Hematopoietic multipotent progenitor cell treated with erythropoietin and hydrocortisone succinate and interleukin-3 and kit ligand, for 15 days (in vitro differentiated cells): ENCODE measurements at regions not wholly inside any gene's neighbourhood (a gene's known extent, or its start where the extent isn't known, plus 50 kb on each side); places are given as distances from the start of the nearest gene placed in this dataset.
"Not testable (repeated sequence)": the region's sequence is repeated elsewhere in the genome, so short reads cannot be mapped to it uniquely, and the experiment has no call there.

Experiments used
- DNase-seq: peaks from one replicate; pipeline ENCODE4 v3.0.0-alpha.2; 2015; ENCODE audit warnings: low spot score

DNA sequence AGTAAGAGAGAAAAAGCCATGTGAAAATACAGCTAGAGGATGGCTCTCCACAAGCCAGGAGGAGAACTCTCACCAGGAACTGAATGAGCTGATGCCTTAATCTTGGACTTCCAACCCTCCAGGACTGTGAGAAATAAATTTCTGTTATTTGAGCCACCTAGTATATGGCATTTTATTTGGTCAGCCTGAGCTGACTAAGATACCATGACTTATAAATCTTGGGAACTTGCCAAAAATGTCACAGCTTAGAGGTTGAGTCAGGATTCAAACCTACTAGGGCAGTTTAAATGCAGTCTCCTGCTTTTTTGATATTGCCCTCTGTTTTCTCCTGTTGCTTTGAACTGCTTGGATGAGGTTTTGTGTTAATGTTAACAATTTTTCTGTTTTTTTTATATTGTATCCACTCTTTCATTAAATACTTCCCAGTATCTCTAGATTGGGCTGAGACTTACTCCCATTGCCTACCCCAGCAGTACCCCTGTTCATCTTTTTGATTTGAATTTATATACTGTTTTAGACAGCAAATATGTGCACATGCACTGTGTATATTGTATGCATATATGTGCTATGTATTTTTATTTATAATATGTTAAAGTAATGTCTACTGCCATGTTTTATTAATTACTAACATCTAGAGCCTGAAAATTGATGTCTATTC is 1223.2 kb downstream of the OTOL1 start:
- DNase-seq = no peak

DNA sequence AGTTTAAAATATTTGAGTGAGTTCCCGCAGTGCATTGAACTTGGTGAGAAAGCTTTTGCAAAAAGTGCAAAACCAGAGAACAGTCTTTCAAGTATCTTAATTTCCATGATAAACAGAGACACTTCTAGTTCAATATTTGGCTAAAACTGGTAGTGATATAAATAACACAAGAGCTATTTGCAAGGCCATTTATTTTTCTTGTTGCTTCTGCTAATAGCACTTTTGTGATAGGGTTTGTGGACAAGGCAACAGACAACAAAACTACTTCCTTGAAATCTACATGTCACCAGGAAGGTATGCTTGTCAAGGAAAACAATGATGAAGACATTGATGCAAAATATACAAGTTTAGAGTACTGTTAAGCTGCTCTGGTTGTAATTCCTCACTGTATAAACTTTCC is 1225.1 kb downstream of the OTOL1 start:
- no peak for DNase-seq

GRCh38 chr3:162722337-162722736 is 1225.7 kb downstream of the OTOL1 start:
- DNase-seq = no peak

DNA sequence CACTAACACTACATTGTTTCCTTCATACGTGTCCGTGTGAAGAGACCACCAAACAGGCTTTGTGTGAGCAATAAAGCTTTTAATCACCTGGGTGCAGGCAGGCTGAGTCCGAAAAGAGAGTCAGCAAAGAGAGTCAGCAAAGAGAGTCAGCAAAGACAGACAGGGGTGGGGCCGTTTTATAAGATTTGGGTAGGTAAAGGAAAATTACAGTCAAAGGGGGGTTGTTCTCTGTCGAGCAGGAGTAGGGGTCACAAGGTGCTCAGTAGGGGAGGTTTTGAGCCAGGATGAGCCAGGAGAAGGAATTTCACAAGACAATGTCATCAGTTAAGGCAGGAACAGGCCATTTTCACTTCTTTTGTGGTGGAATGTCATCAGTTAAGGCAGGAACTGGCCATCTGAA is 1226.2 kb downstream of the OTOL1 start:
- not testable (repeated sequence) for DNase-seq

GRCh38 chr3:162729686-162730085 is 1233.1 kb downstream of the OTOL1 start:
- no peak for DNase-seq

DNA sequence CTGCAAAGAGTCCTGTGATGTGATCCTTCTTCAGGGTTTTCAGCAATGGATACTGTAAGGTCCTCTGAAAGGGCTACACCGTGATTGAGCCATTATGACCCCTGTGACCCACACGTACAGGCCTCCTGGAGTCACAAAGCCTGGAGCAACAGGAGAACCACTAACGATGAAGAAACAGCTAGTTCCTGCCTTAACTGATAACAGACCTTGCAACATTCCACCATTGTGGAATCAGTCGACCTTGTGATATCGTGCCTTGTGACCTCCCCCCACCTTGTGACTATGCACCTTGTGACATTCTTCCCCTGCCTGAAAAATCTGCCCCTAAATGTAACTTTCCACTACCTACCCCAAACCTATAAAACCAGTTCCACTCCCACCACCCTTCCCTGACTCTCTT is 1235.4 kb downstream of the OTOL1 start:
- DNase-seq = not testable (repeated sequence)

DNA sequence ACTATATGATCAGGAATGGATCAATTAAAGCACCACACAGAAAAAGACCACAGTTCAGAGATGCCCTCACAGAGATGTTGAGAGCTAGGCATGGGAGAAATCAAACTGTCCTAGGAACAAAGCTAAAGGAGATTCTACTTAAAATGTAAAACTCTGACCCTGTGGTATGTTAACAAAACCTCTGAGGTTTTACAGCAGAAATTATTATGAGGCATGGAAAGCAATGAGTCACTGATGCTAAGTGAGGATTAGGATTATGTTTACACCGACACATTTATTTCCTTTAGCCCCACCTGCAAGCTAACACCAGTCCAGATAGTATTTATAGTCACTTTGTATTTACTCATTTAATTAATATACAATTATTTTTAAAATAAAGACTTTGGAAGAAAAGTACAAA is 1242.2 kb downstream of the OTOL1 start:
- DNase-seq = no peak

- no peak for DNase-seq
These were observed 1244.5 kb downstream of the OTOL1 start for GRCh38 chr3:162740941-162741596.

DNA sequence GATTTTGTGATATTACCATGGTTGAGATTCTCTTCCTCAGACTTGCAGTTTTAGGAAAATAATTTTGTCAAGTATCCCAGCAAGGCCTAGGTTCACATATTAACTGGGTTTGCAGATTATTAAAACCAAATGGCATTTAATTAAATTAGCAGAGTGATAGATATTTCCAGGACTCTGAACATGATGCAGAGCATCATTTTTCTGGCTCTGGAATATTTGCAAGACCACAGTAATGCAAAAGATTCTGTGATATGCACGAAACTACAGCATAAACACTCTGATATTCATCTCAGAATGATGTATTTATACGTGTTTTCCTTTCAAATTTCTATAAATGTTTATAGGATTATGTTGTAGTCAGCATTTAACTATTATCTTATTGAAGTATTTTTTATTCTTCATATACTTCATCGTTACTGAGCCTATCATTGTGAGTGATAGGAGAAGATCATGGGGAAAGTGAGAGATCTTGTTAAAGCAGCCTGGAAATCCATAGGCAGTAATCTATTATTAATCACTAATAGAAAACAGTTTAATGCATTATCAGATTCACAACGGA is 1245.6 kb downstream of the OTOL1 start:
- DNase-seq = no peak

DNA sequence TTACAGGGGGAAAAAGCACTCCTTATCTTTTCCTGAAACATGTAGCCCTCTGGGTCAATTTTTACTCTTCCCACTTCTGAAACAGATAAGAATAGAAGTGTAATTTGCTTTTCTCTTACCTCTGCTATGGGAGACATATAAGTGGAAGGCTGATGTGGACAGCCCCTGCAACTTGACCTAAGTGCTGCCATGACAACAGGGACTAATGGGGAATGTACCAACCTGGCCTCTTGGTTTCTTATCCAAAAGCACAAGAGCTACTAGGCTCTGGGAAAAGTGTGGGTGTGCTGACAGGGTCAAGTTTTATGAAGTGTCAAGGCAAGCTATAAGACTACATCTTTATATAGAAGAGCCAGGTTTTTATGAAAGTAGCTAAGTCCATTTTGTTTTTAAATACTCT is 1246.5 kb downstream of the OTOL1 start:
- no peak for DNase-seq

- DNase-seq = no peak
These were observed 1264.2 kb downstream of the OTOL1 start for GRCh38 chr3:162760789-162761188.

DNA sequence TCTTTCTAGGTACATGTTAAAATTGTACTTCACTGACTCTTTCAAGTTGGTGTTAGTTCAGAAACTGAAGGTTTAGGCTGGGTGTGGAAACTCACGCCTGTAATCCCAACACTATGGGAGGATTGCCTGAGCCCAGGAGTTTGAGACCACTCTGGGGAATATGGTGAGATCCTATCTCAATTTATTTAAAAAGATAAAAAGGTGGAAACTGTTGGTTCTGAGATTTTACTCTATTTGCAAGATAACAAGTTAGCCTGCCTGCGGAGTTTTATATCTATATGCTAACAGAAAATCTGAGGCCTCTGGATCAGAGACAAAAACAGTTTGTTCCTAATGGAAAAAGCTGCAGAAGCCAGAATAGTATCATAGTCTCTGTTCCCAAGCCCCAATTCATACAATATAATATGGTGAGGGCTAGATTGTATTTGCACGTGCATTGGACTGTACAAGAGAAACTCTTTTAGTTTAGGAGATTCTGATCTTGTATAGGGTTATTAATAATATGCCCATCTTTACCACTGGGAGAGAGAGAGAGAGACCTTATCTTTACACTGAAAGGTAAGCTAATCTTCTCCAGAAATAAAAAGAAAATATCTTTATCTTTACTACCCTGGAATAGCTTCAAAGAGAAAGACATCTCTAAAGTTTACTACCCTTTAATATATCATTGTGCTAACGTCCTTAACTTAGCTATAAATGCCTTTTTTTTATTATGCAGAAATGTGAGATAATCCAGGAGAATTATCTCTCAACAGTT is 1267.6 kb downstream of the OTOL1 start:
- DNase-seq = no peak

- no peak for DNase-seq
These were observed 1268.1 kb downstream of the OTOL1 start for GRCh38 chr3:162764808-162765071.

DNA sequence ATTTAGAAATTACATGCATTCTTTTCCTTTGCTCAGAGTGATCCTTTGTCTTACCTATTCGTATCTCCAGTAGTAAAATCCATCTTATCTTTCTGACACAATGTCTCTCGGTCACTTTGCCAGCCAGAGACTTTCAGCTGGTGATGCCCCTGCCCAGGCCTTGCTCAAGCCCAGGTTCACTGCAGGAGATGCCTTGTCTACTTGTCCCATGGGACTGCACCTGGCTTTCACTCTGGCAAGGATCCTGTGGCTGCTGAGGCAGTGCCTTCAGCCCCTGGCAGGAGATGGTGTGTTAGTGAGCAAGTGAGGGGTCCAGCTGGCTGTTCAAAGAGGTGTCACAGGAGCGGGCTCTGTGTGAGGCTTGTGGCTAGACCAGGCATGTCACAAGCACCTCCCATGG is 1268.9 kb downstream of the OTOL1 start:
- no peak for DNase-seq

GRCh38 chr3:162769564-162769963 is 1273.0 kb downstream of the OTOL1 start:
- DNase-seq = no peak

DNA sequence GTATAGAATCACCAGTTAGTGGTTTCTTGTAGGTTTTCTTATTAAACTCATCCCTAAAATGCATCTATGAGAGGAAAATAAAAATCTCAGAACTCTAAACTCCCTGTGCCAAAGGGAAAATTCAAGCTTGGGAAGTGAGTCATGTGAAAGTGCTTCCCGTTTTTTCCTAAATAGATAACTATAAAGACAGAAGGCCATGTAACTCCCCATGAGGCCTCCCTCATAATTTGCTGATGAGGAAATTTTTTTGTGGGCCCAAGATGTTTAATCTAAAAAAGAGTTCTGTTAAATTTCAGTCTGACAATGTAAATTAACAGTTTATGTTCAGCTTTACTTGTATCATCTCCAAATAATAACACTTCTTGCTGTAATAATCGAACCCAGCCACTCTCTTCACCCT is 1273.9 kb downstream of the OTOL1 start:
- DNase-seq = no peak

DNA sequence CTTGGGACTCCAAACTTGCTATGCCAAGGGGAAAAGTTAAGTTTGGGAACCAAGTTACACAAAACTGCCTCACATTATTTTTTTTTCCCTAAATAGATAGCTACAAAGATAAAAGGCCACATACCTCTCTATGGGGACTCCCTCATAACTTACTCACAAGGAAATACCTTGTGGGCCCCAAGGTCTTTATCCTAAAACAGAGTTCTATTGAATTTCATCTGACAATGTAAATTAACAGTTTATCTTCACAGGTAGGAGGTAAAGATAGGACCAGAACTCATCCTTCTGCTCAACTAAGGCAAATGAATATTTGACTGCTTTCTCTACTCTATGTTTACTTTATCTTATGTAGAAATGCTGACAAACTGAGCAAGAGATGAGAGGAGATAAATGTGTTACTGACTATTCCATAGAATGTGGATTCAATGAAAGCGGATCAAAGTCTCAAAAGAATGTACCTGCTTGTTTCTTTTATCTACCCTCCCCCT is 1278.0 kb downstream of the OTOL1 start:
- DNase-seq = no peak

GRCh38 chr3:162776148-162776547 is 1279.5 kb downstream of the OTOL1 start:
- no peak for DNase-seq

DNA sequence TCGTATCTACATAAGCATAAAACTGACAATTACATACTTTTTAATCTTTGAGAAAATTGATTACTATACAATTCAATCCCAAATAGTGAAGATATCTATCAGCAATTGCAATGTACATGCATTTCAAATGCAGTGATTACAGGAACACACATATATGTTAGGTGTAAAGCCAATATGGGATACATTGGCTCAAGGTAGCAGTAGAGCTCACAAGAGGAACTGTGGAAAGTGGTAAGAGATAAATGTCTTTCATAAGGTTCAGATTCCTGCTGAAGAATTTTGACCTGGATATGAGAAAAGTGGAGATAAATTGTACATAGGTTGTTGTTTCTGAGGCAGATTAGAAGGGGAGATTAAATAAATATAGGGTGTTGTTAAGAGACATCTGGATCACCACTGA is 1280.5 kb downstream of the OTOL1 start:
- no peak for DNase-seq

- no peak for DNase-seq
These were observed 1283.7 kb downstream of the OTOL1 start for GRCh38 chr3:162780313-162780712.

- DNase-seq = no peak
These were observed 1303.3 kb downstream of the OTOL1 start for GRCh38 chr3:162799910-162800309.

DNA sequence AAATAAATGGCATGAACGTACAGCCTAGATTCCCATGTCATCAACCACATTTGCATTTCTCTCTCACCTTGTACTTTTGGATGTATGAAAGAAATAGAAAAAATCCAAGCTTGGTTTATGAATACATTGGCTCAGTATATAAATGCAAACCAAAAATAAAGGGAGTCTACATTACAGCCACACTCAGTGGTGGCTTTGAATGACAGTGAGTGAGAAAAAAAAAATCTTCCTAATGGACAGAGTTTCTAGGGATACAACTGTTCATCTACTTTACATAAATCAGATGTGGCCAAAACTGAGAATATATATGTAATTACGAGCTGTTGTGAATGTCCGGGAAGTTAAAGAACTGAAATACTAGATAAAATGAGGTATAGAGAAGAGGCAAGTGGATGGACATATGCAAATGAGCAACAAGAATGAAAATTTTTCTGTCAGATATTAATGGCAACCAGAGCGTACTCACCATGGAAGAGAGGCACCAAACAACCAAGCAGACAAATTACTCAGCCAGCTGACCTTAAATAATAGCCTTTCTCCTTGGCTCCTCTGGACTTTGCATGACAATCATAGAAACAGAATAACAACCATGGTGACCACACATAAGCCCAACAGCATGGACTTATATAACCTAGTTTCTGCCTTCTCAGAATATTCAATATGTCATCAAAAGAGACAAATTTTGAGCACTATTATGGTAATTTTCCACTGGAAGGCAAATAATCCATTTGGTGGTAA is 1305.8 kb downstream of the OTOL1 start:
- DNase-seq = no peak
